ENCODE measurements at regions not wholly inside any gene's neighbourhood (a gene's known extent, or its start where the extent isn't known, plus 50 kb on each side); places are given as distances from the start of the nearest gene placed in this dataset.

GRCh38 chr4:64582492-64582891 lies 173.2 kb upstream of the TECRL start:
- no peak for DNase-seq (ENCODE audit: low spot score)

- DNase-seq (ENCODE audit: low spot score), result no peak
Measured at GRCh38 chr4:64581422-64581821, 172.2 kb upstream of the TECRL start.

GRCh38 chr4:64564126-64564525 lies 154.9 kb upstream of the TECRL start:
- DNase-seq (ENCODE audit: low spot score), result no peak

- no peak for DNase-seq (ENCODE audit: low spot score)
Measured at GRCh38 chr4:64559571-64559970, 150.3 kb upstream of the TECRL start.

- DNase-seq (ENCODE audit: low spot score), result no peak
Measured at GRCh38 chr4:64551125-64551524, 141.9 kb upstream of the TECRL start.

GRCh38 chr4:64545593-64545992 lies 136.3 kb upstream of the TECRL start:
- DNase-seq (ENCODE audit: low spot score), result no peak

- peak; percentile 17 for DNase-seq (ENCODE audit: low spot score)
Measured at GRCh38 chr4:64539234-64539849, 130.1 kb upstream of the TECRL start.

- DNase-seq (ENCODE audit: low spot score), result no peak
Measured at GRCh38 chr4:64538219-64538618, 129.0 kb upstream of the TECRL start.

GRCh38 chr4:64533637-64534036 lies 124.4 kb upstream of the TECRL start:
- no peak for DNase-seq (ENCODE audit: low spot score)

- no peak for DNase-seq (ENCODE audit: low spot score)
Measured at GRCh38 chr4:64533159-64533558, 123.9 kb upstream of the TECRL start.

- DNase-seq (ENCODE audit: low spot score), result no peak
Measured at GRCh38 chr4:64520421-64520820, 111.2 kb upstream of the TECRL start.

- no peak for DNase-seq (ENCODE audit: low spot score)
Measured at GRCh38 chr4:64518600-64518999, 109.3 kb upstream of the TECRL start.

- no peak for DNase-seq (ENCODE audit: low spot score)
Measured at GRCh38 chr4:64516176-64516575, 106.9 kb upstream of the TECRL start.

- no peak for DNase-seq (ENCODE audit: low spot score)
Measured at GRCh38 chr4:64508089-64508488, 98.8 kb upstream of the TECRL start.

- DNase-seq (ENCODE audit: low spot score), result no peak
Measured at GRCh38 chr4:64503945-64504675, 94.9 kb upstream of the TECRL start.

- DNase-seq (ENCODE audit: low spot score), result no peak
Measured at GRCh38 chr4:64503416-64503815, 94.2 kb upstream of the TECRL start.

GRCh38 chr4:64497491-64497890 lies 88.2 kb upstream of the TECRL start:
- no peak for DNase-seq (ENCODE audit: low spot score)

- no peak for DNase-seq (ENCODE audit: low spot score)
Measured at GRCh38 chr4:64495946-64496345, 86.7 kb upstream of the TECRL start.

- no peak for DNase-seq (ENCODE audit: low spot score)
Measured at GRCh38 chr4:64489628-64490027, 80.4 kb upstream of the TECRL start.

- no peak for DNase-seq (ENCODE audit: low spot score)
Measured at GRCh38 chr4:64479338-64479737, 70.1 kb upstream of the TECRL start.

- no peak for DNase-seq (ENCODE audit: low spot score)
Measured at GRCh38 chr4:64477127-64477526, 67.9 kb upstream of the TECRL start.

- no peak for DNase-seq (ENCODE audit: low spot score)
Measured at GRCh38 chr4:64465263-64465662, 56.0 kb upstream of the TECRL start.

- DNase-seq (ENCODE audit: low spot score), result no peak
Measured at GRCh38 chr4:64464581-64464980, 55.3 kb upstream of the TECRL start.
